HCT116 (cell line): ENCODE measurements at regions not wholly inside any gene's neighbourhood (a gene's known extent, or its start where the extent isn't known, plus 50 kb on each side); places are given as distances from the start of the nearest gene placed in this dataset.

Source experiments
- CTCF ChIP-seq, 3 experiments: fragments of 200-600 bp in 1 of 3; sonication (generic) in 1 of 3; IDR thresholded peaks in 2 of 3; conservative IDR thresholded peaks in 1 of 3; 2 replicates each; pipeline ENCODE4 v1.5.1; 2012 to 2017; ENCODE audit warnings: low read depth in 2 of 3, low read length in 2 of 3, antibody characterized with exemption in 1 of 3, borderline replicate concordance in 1 of 3, control low read depth in 1 of 3, mild to moderate bottlenecking in 1 of 3, mixed read lengths in 1 of 3, mixed run types in 1 of 3, moderate library complexity in 1 of 3; ENCODE audit not compliant: insufficient read depth in 1 of 3
- FOSL1 ChIP-seq: IDR thresholded peaks from 2 replicates; pipeline ENCODE4 v1.6.1; 2012; ENCODE audit warnings: low read depth
- JUND ChIP-seq: IDR thresholded peaks from 2 replicates; pipeline ENCODE4 v1.6.1; 2012
- POLR2A ChIP-seq: IDR thresholded peaks from 2 replicates; pipeline ENCODE4 v1.7.0; 2011; ENCODE audit warnings: borderline replicate concordance; ENCODE audit not compliant: insufficient read depth, insufficient read length; ENCODE audit errors: extremely low read depth
- SRF ChIP-seq: IDR thresholded peaks from 2 replicates; pipeline ENCODE4 v1.6.1; 2012; ENCODE audit warnings: low read depth

- TF ChIP-seq JUND (no peak), SRF (no peak), CTCF (IDR thresholded peaks at IDR 0.05 in 2 of 3, conservative IDR thresholded peaks at IDR 0.05 in 1 of 3; ENCODE audit: borderline replicate concordance in 1 of 3, insufficient read depth in 1 of 3, low read depth in 2 of 3, low read length in 2 of 3) (no peak), POLR2A (no peak), FOSL1 (no peak)
Observed at GRCh38 chr13:81350056-81350455, 1009.1 kb upstream of the SPRY2 start.
